Thyroid gland (tissue), 4 donors: ENCODE measurements at regions not wholly inside any gene's neighbourhood (a gene's known extent, or its start where the extent isn't known, plus 50 kb on each side); places are given as distances from the start of the nearest gene placed in this dataset.

Source experiments
- CTCF ChIP-seq, 6 experiments: fragments of 200-600 bp in 3 of 6; fragments of 450-650 bp in 3 of 6; sonication (generic) in 3 of 6; IDR thresholded peaks; one replicate each; pipeline ENCODE4 v1.5.1; 2016 to 2019; ENCODE audit warnings: antibody characterized with exemption in 6 of 6, mild to moderate bottlenecking in 2 of 6, inconsistent platforms in 1 of 6, moderate library complexity in 1 of 6
- POLR2A ChIP-seq, 2 donors: fragments of 450-650 bp; IDR thresholded peaks; one replicate each; pipeline ENCODE4 v1.6.1; 2017; ENCODE audit warnings: antibody characterized with exemption in 2 of 2, mild to moderate bottlenecking in 2 of 2, moderate library complexity in 1 of 2

GRCh38 chr10:36717118-36717517 lies 408.3 kb upstream of the ANKRD30A start:
- TF ChIP-seq CTCF (IDR thresholded peaks at IDR 0.05) (no peak), POLR2A (IDR thresholded peaks at IDR 0.05) (no peak)
